NCI-H2227 (cell line): ENCODE measurements at regions not wholly inside any gene's neighbourhood (a gene's known extent, or its start where the extent isn't known, plus 50 kb on each side); places are given as distances from the start of the nearest gene placed in this dataset.

ENCODE experiments used
- DNase-seq: peaks from one replicate; lab custom pipeline; 2025; ENCODE audit not compliant: unreplicated experiment; lab: John Stamatoyannopoulos, UW

GRCh38 chr15:62532367-62532766 lies 367.3 kb upstream of the C2CD4B start:
- DNase-seq, result no peak

GRCh38 chr15:62533687-62534086 lies 368.6 kb upstream of the C2CD4B start:
- DNase-seq, result no peak

GRCh38 chr15:62534996-62535395 lies 369.9 kb upstream of the C2CD4B start:
- DNase-seq, result no peak

- DNase-seq, result no peak
Measured at GRCh38 chr15:62539236-62539635, 374.2 kb upstream of the C2CD4B start.

- DNase-seq, result no peak
Measured at GRCh38 chr15:62541250-62541649, 376.2 kb upstream of the C2CD4B start.

GRCh38 chr15:62541846-62542245 lies 376.8 kb upstream of the C2CD4B start:
- DNase-seq, result no peak

GRCh38 chr15:62544446-62544845 lies 379.4 kb upstream of the C2CD4B start:
- DNase-seq, result no peak

GRCh38 chr15:62545467-62546227 lies 380.6 kb upstream of the C2CD4B start:
- no peak for DNase-seq

GRCh38 chr15:62546628-62547027 lies 381.5 kb upstream of the C2CD4B start:
- no peak for DNase-seq

GRCh38 chr15:62547584-62547983 lies 382.5 kb upstream of the C2CD4B start:
- DNase-seq, result no peak

- peak; percentile 24 for DNase-seq
Measured at GRCh38 chr15:62549345-62549970, 384.4 kb upstream of the C2CD4B start.

- no peak for DNase-seq
Measured at GRCh38 chr15:62550106-62550505, 385.0 kb upstream of the C2CD4B start.

- no peak for DNase-seq
Measured at GRCh38 chr15:62552444-62552843, 387.4 kb upstream of the C2CD4B start.

GRCh38 chr15:62553911-62554563 lies 389.0 kb upstream of the C2CD4B start:
- DNase-seq, result peak; percentile 30

GRCh38 chr15:62558640-62559380 lies 393.7 kb upstream of the C2CD4B start:
- peak; percentile 60 for DNase-seq

GRCh38 chr15:62559381-62559733 lies 394.3 kb upstream of the C2CD4B start:
- peak; percentile 18 for DNase-seq

- no peak for DNase-seq
Measured at GRCh38 chr15:62561059-62561519, 396.0 kb upstream of the C2CD4B start.

GRCh38 chr15:62561571-62561970 lies 396.5 kb upstream of the C2CD4B start:
- no peak for DNase-seq

GRCh38 chr15:62564886-62565633 lies 400.0 kb upstream of the C2CD4B start:
- DNase-seq, result no peak

GRCh38 chr15:62565634-62566026 lies 400.5 kb upstream of the C2CD4B start:
- no peak for DNase-seq

GRCh38 chr15:62566248-62566647 lies 401.2 kb upstream of the C2CD4B start:
- no peak for DNase-seq
